Activated CD8-positive, alpha-beta T cell treated with anti-CD3 and anti-CD28 coated beads for 36 hours (primary cell): ENCODE measurements at regions not wholly inside any gene's neighbourhood (a gene's known extent, or its start where the extent isn't known, plus 50 kb on each side); places are given as distances from the start of the nearest gene placed in this dataset.

Experiments
- ATAC-seq: fragments of 200-7000 bp; cut with Tn5 transposase; one replicate; pipeline ENCODE4 v1.10.0; 2021; ENCODE audit warnings: mild to moderate bottlenecking, moderate library complexity
- CTCF ChIA-PET: fragments of 350-600 bp; sonication (Branson Sonifier 250); formaldehyde crosslinking; loops from one replicate; lab custom pipeline; 2021; ENCODE audit warnings: antibody characterized with exemption; lab: Charles Lee
- POLR2A ChIA-PET: fragments of 350-600 bp; sonication (Branson Sonifier 250); formaldehyde crosslinking; loops from one replicate; lab custom pipeline; 2021; ENCODE audit warnings: antibody characterized with exemption; lab: Charles Lee
- DNase-seq: peaks from one replicate; pipeline ENCODE4 v3.0.0-alpha.2; 2020
- H3K27ac Mint-ChIP-seq: one replicate; pipeline ENCODE4 v1.8.0; 2021; ENCODE audit warnings: mild to moderate bottlenecking, mixed read lengths
- H3K27me3 Mint-ChIP-seq: one replicate; pipeline ENCODE4 v1.8.0; 2021; ENCODE audit warnings: mixed read lengths
- H3K36me3 Mint-ChIP-seq: one replicate; pipeline ENCODE4 v1.8.0; 2021; ENCODE audit warnings: low read depth, mixed read lengths
- H3K4me1 Mint-ChIP-seq: one replicate; pipeline ENCODE4 v1.8.0; 2021; ENCODE audit warnings: low read depth, mixed read lengths
- H3K4me3 Mint-ChIP-seq: one replicate; pipeline ENCODE4 v1.8.0; 2021; ENCODE audit warnings: mild to moderate bottlenecking, moderate library complexity, mixed read lengths
- H3K9me3 Mint-ChIP-seq: one replicate; pipeline ENCODE4 v1.8.0; 2021; ENCODE audit warnings: mixed read lengths
- intact Hi-C: fragments of 100-400 bp; cut with micrococcal nuclease; formaldehyde crosslinking; loops from one replicate; pipeline ENCODE4 v1.10.0; 2022
- TF ChIP-seq, protein P1 (sequence below): fragments of 200-600 bp; IDR thresholded peaks from one replicate; pipeline ENCODE4 v1.8.0; 2022; ENCODE audit warnings: antibody characterized with exemption, mild to moderate bottlenecking

DNA sequence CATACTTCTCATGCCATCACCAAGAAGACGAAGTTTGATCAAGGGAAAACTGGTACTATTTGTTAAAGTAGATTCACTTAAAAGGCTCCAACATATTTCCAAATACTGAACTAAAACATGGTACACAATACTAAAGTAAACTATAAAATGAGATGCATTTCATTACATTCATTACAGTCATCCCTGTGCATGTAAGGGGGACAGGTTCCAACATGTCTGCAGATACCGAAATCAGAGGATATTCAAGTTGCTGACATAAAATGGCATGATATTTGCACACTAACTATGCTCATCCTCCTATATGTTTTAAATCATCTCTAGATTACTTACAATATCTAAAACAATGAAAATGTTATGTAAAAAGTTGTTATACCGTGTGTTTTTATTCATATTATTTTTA lies 893.9 kb upstream of the MANEA start:
- ChIA-PET CTCF (no interaction called here), POLR2A (no interaction called here)
- TF ChIP-seq, protein P1, sequence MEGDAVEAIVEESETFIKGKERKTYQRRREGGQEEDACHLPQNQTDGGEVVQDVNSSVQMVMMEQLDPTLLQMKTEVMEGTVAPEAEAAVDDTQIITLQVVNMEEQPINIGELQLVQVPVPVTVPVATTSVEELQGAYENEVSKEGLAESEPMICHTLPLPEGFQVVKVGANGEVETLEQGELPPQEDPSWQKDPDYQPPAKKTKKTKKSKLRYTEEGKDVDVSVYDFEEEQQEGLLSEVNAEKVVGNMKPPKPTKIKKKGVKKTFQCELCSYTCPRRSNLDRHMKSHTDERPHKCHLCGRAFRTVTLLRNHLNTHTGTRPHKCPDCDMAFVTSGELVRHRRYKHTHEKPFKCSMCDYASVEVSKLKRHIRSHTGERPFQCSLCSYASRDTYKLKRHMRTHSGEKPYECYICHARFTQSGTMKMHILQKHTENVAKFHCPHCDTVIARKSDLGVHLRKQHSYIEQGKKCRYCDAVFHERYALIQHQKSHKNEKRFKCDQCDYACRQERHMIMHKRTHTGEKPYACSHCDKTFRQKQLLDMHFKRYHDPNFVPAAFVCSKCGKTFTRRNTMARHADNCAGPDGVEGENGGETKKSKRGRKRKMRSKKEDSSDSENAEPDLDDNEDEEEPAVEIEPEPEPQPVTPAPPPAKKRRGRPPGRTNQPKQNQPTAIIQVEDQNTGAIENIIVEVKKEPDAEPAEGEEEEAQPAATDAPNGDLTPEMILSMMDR, result no peak
- H3K36me3 Mint-ChIP-seq, result no peaks in the 10 kb centered on the region
- no peak overlapping the region for H3K27ac Mint-ChIP-seq
- H3K27me3 Mint-ChIP-seq, result no peaks in the 10 kb centered on the region
- intact Hi-C loops, result no loop called here
- no peaks in the 10 kb centered on the region for H3K9me3 Mint-ChIP-seq
- no peaks in the 10 kb centered on the region for H3K4me1 Mint-ChIP-seq
- DNase-seq (no peak), ATAC-seq (no peak)
- H3K4me3 Mint-ChIP-seq, result no peak overlapping the region

DNA sequence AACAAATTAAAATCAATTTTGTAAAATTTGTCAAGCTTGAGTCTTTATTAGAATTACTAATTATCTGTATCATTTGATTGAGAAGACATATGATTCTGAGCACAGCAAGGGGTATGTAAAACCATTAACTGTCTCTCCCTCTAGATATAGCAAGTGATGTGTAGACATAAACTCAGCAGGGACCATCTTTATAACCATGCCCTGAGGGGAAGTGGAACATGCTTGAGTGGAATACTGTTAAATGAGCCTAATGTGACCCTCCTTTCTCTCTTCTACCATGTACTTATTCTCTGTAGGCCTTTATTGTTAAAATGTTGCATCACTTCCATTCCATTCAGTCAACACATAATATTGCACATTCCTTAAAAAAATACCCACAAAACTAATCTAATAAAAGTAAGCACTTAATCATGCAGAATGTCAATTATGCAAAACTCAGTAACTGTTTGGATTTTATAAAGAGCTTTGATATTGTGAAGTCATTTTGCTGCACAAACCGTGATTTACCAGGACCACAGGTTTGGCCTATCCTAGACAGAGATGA lies 896.6 kb upstream of the MANEA start:
- no peaks in the 10 kb centered on the region for H3K4me1 Mint-ChIP-seq
- H3K27ac Mint-ChIP-seq, result no peak overlapping the region
- TF ChIP-seq, protein P1, result no peak
- intact Hi-C loops, result no loop called here
- H3K9me3 Mint-ChIP-seq, result no peaks in the 10 kb centered on the region
- H3K27me3 Mint-ChIP-seq, result no peaks in the 10 kb centered on the region
- ATAC-seq (no peak), DNase-seq (no peak)
- no peak overlapping the region for H3K4me3 Mint-ChIP-seq
- H3K36me3 Mint-ChIP-seq, result no peaks in the 10 kb centered on the region
- ChIA-PET CTCF (no interaction called here), POLR2A (no interaction called here)

DNA sequence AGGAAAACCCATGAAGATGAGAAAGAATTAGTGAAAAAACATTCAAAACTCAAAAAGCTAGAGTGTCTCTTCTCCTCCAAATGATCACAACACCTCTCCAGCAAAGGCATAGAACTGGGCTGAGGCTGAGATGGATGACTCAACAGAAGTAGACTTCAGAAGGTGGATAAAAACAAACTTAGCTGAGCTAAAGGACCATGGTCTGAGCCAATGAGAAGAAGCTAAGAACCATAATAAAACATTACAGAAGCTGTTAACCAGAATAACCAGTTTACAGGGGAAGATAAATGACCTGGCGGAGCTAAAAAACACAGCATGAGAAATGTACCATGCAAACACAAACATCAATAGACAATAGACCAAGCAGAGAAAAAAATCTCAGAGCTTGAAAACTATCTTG lies 904.1 kb upstream of the MANEA start:
- Mint-ChIP-seq H3K4me3 (no peak overlapping the region), H3K27me3 (no peaks in the 10 kb centered on the region), H3K36me3 (no peaks in the 10 kb centered on the region), H3K9me3 (peaks cover 7% of the 10 kb centered on the region), H3K27ac (no peak overlapping the region), H3K4me1 (no peaks in the 10 kb centered on the region)
- intact Hi-C loops, result no loop called here
- ATAC-seq, result no peak
- POLR2A ChIA-PET, result no interaction called here
- CTCF ChIA-PET, result no interaction called here
- no peak for DNase-seq
- TF ChIP-seq, protein P1, result no peak

DNA sequence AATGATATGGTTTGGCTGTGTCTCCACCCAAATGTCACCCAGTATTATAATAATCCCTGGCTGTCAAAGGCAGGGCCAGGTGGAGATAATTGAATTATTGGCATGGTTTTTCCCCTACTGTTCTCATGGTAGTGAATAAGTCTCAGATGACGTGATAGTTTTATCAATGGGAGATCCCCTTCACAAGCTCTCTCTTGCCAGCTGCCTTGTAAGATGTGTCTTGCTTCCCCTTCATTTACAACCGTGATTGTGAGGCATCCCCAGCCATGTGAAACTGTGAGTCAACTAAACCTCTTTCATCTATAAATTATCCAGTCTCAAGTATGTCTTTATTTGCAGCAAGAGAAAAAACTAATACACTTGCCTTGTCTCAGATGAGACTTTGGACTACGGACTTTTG lies 907.3 kb upstream of the MANEA start:
- H3K4me1 Mint-ChIP-seq, result no peaks in the 10 kb centered on the region
- CTCF ChIA-PET, result no interaction called here

DNA sequence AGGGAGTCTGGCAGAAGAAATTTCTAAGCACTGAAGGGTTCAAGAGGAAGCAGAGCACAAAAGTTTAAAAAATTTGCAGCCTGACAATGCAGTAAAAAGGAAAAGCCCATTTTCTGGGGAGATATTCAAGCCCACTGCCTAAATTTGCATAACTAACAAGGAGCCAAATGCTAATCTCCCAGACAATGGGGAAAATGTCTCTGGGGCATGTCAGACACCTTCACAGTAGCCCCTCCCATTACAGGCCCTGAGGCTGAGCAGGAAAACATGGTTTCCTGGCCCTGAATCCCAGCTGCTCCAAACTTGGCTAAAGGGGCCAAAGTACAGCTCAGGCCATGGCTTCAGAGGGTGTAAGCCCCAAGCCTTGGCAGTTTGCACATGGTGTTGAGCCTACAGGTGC lies 908.5 kb upstream of the MANEA start:
- peaks cover 4% of the 10 kb centered on the region for H3K9me3 Mint-ChIP-seq
- ATAC-seq (no peak), DNase-seq (no peak)
- H3K27me3 Mint-ChIP-seq, result no peaks in the 10 kb centered on the region
- no peak overlapping the region for H3K27ac Mint-ChIP-seq
- TF ChIP-seq, protein P1, result no peak
- POLR2A ChIA-PET, result no interaction called here
- intact Hi-C loops, result no loop called here
- no peaks in the 10 kb centered on the region for H3K36me3 Mint-ChIP-seq
- no peak overlapping the region for H3K4me3 Mint-ChIP-seq
- CTCF ChIA-PET, result no interaction called here
- no peaks in the 10 kb centered on the region for H3K4me1 Mint-ChIP-seq

More for the DNA sequence above, 907.3 kb upstream of the MANEA start:
- intact Hi-C loops, result no loop called here
- TF ChIP-seq, protein P1, result no peak
- Mint-ChIP-seq H3K27ac (no peak overlapping the region), H3K27me3 (no peaks in the 10 kb centered on the region), H3K4me3 (no peak overlapping the region), H3K36me3 (no peaks in the 10 kb centered on the region), H3K9me3 (peaks cover 7% of the 10 kb centered on the region)
- DNase-seq (no peak), ATAC-seq (no peak)
- POLR2A ChIA-PET, result no interaction called here
